ENCODE measurements at regions not wholly inside any gene's neighbourhood (a gene's known extent, or its start where the extent isn't known, plus 50 kb on each side); places are given as distances from the start of the nearest gene placed in this dataset.
"Not testable (repeated sequence)": the region's sequence is repeated elsewhere in the genome, so short reads cannot be mapped to it uniquely, and the experiment has no call there.

DNA sequence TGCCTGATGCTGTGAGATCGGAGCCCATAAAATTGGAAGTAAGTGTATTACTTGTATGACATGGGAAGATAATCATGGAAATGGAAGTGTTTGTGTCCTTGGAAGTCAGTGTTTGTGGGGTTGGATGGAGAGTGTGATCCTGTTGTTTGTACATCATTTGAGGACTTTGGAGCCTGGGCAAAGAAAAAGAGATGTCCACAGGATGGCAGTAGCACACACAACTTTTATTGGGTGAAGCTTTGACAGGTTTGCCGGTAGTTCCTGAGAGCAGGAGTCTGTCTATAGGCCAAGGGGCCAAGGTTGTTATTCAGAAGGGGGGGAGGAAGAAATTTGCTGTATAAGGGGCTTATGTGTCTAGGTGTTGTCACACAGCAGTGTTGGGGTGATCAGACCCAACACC, 533.3 kb downstream of the RPIA start:
- H3K4me3 ChIP-seq (replicated peaks in 1 of 3; ENCODE audit: low read depth in 2 of 3, low read length in 3 of 3); H3K4me2 ChIP-seq (replicated peaks; ENCODE audit: extremely low read depth, low read length, poor library complexity, severe bottlenecking); H3K36me3 ChIP-seq (replicated peaks in 1 of 2; ENCODE audit: control insufficient read depth in 1 of 2, insufficient read depth in 2 of 2, low read length in 2 of 2); intact Hi-C loops (cut with micrococcal nuclease); H3K4me1 ChIP-seq (ENCODE audit: control insufficient read depth in 1 of 2, insufficient read depth in 2 of 2, low read length in 2 of 2); H3K27ac ChIP-seq (ENCODE audit: low read depth in 1 of 2, low read length in 2 of 2); H3K9ac ChIP-seq (ENCODE audit: insufficient read depth, low read length, poor library complexity, severe bottlenecking); H3K36me3 Mint-ChIP-seq; H3K9me3 Mint-ChIP-seq; H3K79me2 ChIP-seq (ENCODE audit: insufficient read depth, low read length); H4K20me1 ChIP-seq (ENCODE audit: insufficient read depth, low read length); H3K9me3 ChIP-seq (replicated peaks in 1 of 2; ENCODE audit: control insufficient read depth in 1 of 2, insufficient read depth in 1 of 2, low read length in 2 of 2); DNase-seq; H3K27me3 ChIP-seq (ENCODE audit: control insufficient read depth in 2 of 2, insufficient read depth in 2 of 2, low read length in 2 of 2); H3K27ac Mint-ChIP-seq; H2AFZ ChIP-seq (ENCODE audit: insufficient read depth, low read depth, low read length, poor library complexity, severe bottlenecking); H3K4me3 Mint-ChIP-seq; H3K4me1 Mint-ChIP-seq; H3K27me3 Mint-ChIP-seq (ENCODE audit: low read depth in 3 of 3): not testable (repeated sequence)
- no CpG with 5 or more reads among the region's 2 CpGs for WGBS (ENCODE audit: insufficient coverage)

GRCh38 chr2:89229979-89230378, 538.5 kb downstream of the RPIA start:
- H3K27ac Mint-ChIP-seq; H3K27me3 Mint-ChIP-seq (ENCODE audit: low read depth in 3 of 3); H3K27me3 ChIP-seq (ENCODE audit: control insufficient read depth in 2 of 2, insufficient read depth in 2 of 2, low read length in 2 of 2); H3K9ac ChIP-seq (ENCODE audit: insufficient read depth, low read length, poor library complexity, severe bottlenecking); H2AFZ ChIP-seq (ENCODE audit: insufficient read depth, low read depth, low read length, poor library complexity, severe bottlenecking); intact Hi-C loops (cut with micrococcal nuclease); H3K4me3 ChIP-seq (replicated peaks in 1 of 3; ENCODE audit: low read depth in 2 of 3, low read length in 3 of 3); H3K79me2 ChIP-seq (ENCODE audit: insufficient read depth, low read length); H4K20me1 ChIP-seq (ENCODE audit: insufficient read depth, low read length); H3K36me3 Mint-ChIP-seq; DNase-seq; H3K4me3 Mint-ChIP-seq; H3K9me3 ChIP-seq (replicated peaks in 1 of 2; ENCODE audit: control insufficient read depth in 1 of 2, insufficient read depth in 1 of 2, low read length in 2 of 2); H3K27ac ChIP-seq (ENCODE audit: low read depth in 1 of 2, low read length in 2 of 2); H3K4me2 ChIP-seq (replicated peaks; ENCODE audit: extremely low read depth, low read length, poor library complexity, severe bottlenecking); H3K4me1 ChIP-seq (ENCODE audit: control insufficient read depth in 1 of 2, insufficient read depth in 2 of 2, low read length in 2 of 2); H3K36me3 ChIP-seq (replicated peaks in 1 of 2; ENCODE audit: control insufficient read depth in 1 of 2, insufficient read depth in 2 of 2, low read length in 2 of 2); H3K9me3 Mint-ChIP-seq; H3K4me1 Mint-ChIP-seq: not testable (repeated sequence)
- 79% methylated on average over 4 of the region's 6 CpGs for WGBS (ENCODE audit: insufficient coverage)

- H3K27ac ChIP-seq (ENCODE audit: low read depth in 1 of 2, low read length in 2 of 2); H3K4me3 ChIP-seq (replicated peaks in 1 of 3; ENCODE audit: low read depth in 2 of 3, low read length in 3 of 3); H3K79me2 ChIP-seq (ENCODE audit: insufficient read depth, low read length); H3K4me1 ChIP-seq (ENCODE audit: control insufficient read depth in 1 of 2, insufficient read depth in 2 of 2, low read length in 2 of 2); H3K27me3 Mint-ChIP-seq (ENCODE audit: low read depth in 3 of 3); H3K4me3 Mint-ChIP-seq; H4K20me1 ChIP-seq (ENCODE audit: insufficient read depth, low read length); H3K36me3 Mint-ChIP-seq; H3K36me3 ChIP-seq (replicated peaks in 1 of 2; ENCODE audit: control insufficient read depth in 1 of 2, insufficient read depth in 2 of 2, low read length in 2 of 2); H3K9ac ChIP-seq (ENCODE audit: insufficient read depth, low read length, poor library complexity, severe bottlenecking); intact Hi-C loops (cut with micrococcal nuclease); H3K27ac Mint-ChIP-seq; H3K9me3 ChIP-seq (replicated peaks in 1 of 2; ENCODE audit: control insufficient read depth in 1 of 2, insufficient read depth in 1 of 2, low read length in 2 of 2); H3K9me3 Mint-ChIP-seq; H3K4me1 Mint-ChIP-seq; H2AFZ ChIP-seq (ENCODE audit: insufficient read depth, low read depth, low read length, poor library complexity, severe bottlenecking); DNase-seq; H3K4me2 ChIP-seq (replicated peaks; ENCODE audit: extremely low read depth, low read length, poor library complexity, severe bottlenecking); H3K27me3 ChIP-seq (ENCODE audit: control insufficient read depth in 2 of 2, insufficient read depth in 2 of 2, low read length in 2 of 2): not testable (repeated sequence)
- no CpG with 5 or more reads among the region's 2 CpGs for WGBS (ENCODE audit: insufficient coverage)
- TF ChIP-seq CTCF (IDR thresholded peaks at IDR 0.05) = peak; percentile 12
Measured at GRCh38 chr2:89231241-89231640, 539.8 kb downstream of the RPIA start.

GRCh38 chr2:89233931-89234330, 542.5 kb downstream of the RPIA start:
- H3K4me2 ChIP-seq (replicated peaks; ENCODE audit: extremely low read depth, low read length, poor library complexity, severe bottlenecking); intact Hi-C loops (cut with micrococcal nuclease); H3K4me1 Mint-ChIP-seq; H3K9me3 ChIP-seq (replicated peaks in 1 of 2; ENCODE audit: control insufficient read depth in 1 of 2, insufficient read depth in 1 of 2, low read length in 2 of 2); H4K20me1 ChIP-seq (ENCODE audit: insufficient read depth, low read length); H3K9me3 Mint-ChIP-seq; H3K36me3 Mint-ChIP-seq; DNase-seq; H3K79me2 ChIP-seq (ENCODE audit: insufficient read depth, low read length); H3K27me3 Mint-ChIP-seq (ENCODE audit: low read depth in 3 of 3); H3K36me3 ChIP-seq (replicated peaks in 1 of 2; ENCODE audit: control insufficient read depth in 1 of 2, insufficient read depth in 2 of 2, low read length in 2 of 2); H3K27ac ChIP-seq (ENCODE audit: low read depth in 1 of 2, low read length in 2 of 2); H3K4me3 ChIP-seq (replicated peaks in 1 of 3; ENCODE audit: low read depth in 2 of 3, low read length in 3 of 3); H2AFZ ChIP-seq (ENCODE audit: insufficient read depth, low read depth, low read length, poor library complexity, severe bottlenecking); H3K4me3 Mint-ChIP-seq; H3K9ac ChIP-seq (ENCODE audit: insufficient read depth, low read length, poor library complexity, severe bottlenecking); H3K4me1 ChIP-seq (ENCODE audit: control insufficient read depth in 1 of 2, insufficient read depth in 2 of 2, low read length in 2 of 2); H3K27ac Mint-ChIP-seq; H3K27me3 ChIP-seq (ENCODE audit: control insufficient read depth in 2 of 2, insufficient read depth in 2 of 2, low read length in 2 of 2): not testable (repeated sequence)
- WGBS (ENCODE audit: insufficient coverage) = no CpG with 5 or more reads among the region's 4 CpGs

Measured in CD14-positive monocyte (primary cell).